ENCODE measurements at regions not wholly inside any gene's neighbourhood (a gene's known extent, or its start where the extent isn't known, plus 50 kb on each side); places are given as distances from the start of the nearest gene placed in this dataset.

DNA sequence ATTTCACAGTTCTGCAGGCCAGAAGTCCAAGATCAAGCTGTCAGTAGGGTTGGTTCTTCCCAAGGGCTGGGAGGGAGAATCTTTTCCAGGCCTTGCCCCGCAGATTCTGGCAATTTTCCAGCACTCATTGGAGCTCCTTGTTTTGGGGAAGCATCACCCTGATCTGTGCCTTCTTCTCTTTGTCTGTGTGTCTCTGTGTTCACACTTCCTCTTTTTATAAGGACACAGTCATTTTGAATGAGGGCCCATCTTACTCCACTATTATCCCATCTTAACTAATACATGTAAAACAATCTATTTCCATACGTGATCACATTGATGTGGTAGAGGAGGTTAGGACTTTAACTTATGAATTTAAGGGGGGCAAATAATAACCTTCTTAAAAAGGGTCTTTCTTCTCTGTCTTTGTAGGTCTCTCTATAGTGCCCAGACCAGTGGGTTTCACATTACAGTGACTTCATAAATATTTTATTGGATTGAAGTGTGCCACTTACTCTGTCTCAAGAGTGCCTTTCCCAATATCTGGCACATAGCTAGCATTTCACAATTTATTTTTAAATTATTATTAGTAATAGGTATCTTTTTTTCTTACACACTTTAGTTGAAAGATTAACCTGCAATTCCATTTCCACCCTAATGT, 68.9 kb upstream of the CBLN2 start:
- no peak for TF ChIP-seq CTCF (IDR thresholded peaks at IDR 0.05; ENCODE audit: low read depth, low read length)

DNA sequence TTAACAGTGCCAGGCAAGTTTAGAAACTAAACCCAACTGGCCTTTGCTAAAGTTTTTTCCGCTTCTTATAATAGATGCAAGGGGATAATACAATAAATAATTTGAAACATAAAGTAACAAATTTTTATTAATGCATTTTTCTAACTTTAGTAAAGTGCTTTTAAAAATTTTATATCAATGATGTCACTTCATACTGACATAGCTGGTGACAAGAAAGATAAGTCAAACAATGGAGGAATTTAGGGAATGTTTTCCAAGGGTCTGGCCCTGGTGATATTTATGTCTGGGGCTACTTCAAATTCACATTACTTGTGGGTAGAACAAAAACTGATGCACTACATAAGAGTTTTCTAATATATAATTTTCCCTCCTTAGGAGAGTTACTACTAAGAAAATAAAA, 61.2 kb upstream of the CBLN2 start:
- TF ChIP-seq CTCF (IDR thresholded peaks at IDR 0.05; ENCODE audit: low read depth, low read length) = no peak
- DNase-seq (ENCODE audit: low read depth in 2 of 2) = no peak
- H3K4me3 ChIP-seq (replicated peaks in 1 of 2; ENCODE audit: low read depth in 2 of 2, low read length in 2 of 2) = no peak overlapping the region

More for the DNA sequence above, 68.9 kb upstream of the CBLN2 start:
- DNase-seq (ENCODE audit: low read depth in 2 of 2) = no peak
- no peak overlapping the region for H3K4me3 ChIP-seq (replicated peaks in 1 of 2; ENCODE audit: low read depth in 2 of 2, low read length in 2 of 2)

- DNase-seq (ENCODE audit: low read depth in 2 of 2) = no peak
- TF ChIP-seq CTCF (IDR thresholded peaks at IDR 0.05; ENCODE audit: low read depth, low read length) = no peak
- H3K4me3 ChIP-seq (replicated peaks in 1 of 2; ENCODE audit: low read depth in 2 of 2, low read length in 2 of 2) = no peak overlapping the region
Measured at GRCh38 chr18:72601944-72602343, 57.8 kb upstream of the CBLN2 start.

DNA sequence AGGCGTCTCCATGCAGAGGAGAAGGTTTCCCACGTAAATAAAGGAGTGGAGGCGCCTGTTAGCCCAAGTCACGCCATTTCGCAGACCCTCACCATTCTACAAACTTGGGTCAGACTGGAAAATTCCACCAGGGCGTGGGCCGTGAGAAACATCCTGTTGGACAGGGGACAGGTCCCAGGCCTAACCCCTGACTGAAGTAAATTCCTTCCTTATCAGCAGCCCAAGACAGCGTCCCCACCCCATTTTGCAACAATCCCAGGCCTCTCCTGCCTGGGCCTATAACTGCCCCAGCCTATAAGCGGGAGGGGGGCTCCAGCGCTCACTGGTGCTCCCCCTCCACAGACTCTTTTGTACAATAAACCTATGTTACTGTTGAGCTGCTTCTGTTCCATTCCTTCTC, 57.3 kb upstream of the CBLN2 start:
- DNase-seq (ENCODE audit: low read depth in 2 of 2) = no peak
- TF ChIP-seq CTCF (IDR thresholded peaks at IDR 0.05; ENCODE audit: low read depth, low read length) = no peak
- no peak overlapping the region for H3K4me3 ChIP-seq (replicated peaks in 1 of 2; ENCODE audit: low read depth in 2 of 2, low read length in 2 of 2)
